ENCODE measurements at regions not wholly inside any gene's neighbourhood (a gene's known extent, or its start where the extent isn't known, plus 50 kb on each side); places are given as distances from the start of the nearest gene placed in this dataset.

- peaks cover 13% of the 10 kb centered on the region for H3K27me3 Mint-ChIP-seq
- H3K36me3 Mint-ChIP-seq (ENCODE audit: low read depth), result no peaks in the 10 kb centered on the region
- CTCF ChIA-PET, result interaction anchor here (1.4 kb wide), 1 partner anchor 182 kb away, joined by 5 read pairs; no protein-coding TSS in a partner anchor
Observed at GRCh38 chr6:43896329-43897255, 126.6 kb downstream of the VEGFA start.

GRCh38 chr6:43895656-43896328 is 125.8 kb downstream of the VEGFA start:
- Mint-ChIP-seq H3K36me3 (ENCODE audit: low read depth) (no peaks in the 10 kb centered on the region), H3K27me3 (peaks cover 18% of the 10 kb centered on the region), H3K9me3 (no peaks in the 10 kb centered on the region), H3K4me3 (no peak overlapping the region), H3K27ac (no peak overlapping the region), H3K4me1 (no peaks in the 10 kb centered on the region)
- ChIA-PET CTCF (interaction anchor here (1.4 kb wide), 1 partner anchor 183 kb away, joined by 5 read pairs; no protein-coding TSS in a partner anchor), POLR2A (no interaction called here)
- no peak for DNase-seq

More at GRCh38 chr6:43896329-43897255, 126.6 kb downstream of the VEGFA start:
- Mint-ChIP-seq H3K4me3 (no peak overlapping the region), H3K9me3 (no peaks in the 10 kb centered on the region), H3K27ac (no peak overlapping the region), H3K4me1 (no peaks in the 10 kb centered on the region)
- POLR2A ChIA-PET, result no interaction called here
- DNase-seq, result no peak

- CTCF ChIA-PET, result no interaction called here
- Mint-ChIP-seq H3K9me3 (no peaks in the 10 kb centered on the region), H3K4me3 (no peak overlapping the region), H3K27ac (no peak overlapping the region), H3K4me1 (no peaks in the 10 kb centered on the region), H3K36me3 (ENCODE audit: low read depth) (no peaks in the 10 kb centered on the region), H3K27me3 (peaks cover 27% of the 10 kb centered on the region)
- POLR2A ChIA-PET, result no interaction called here
- DNase-seq, result no peak
Observed at GRCh38 chr6:43893073-43893472, 123.1 kb downstream of the VEGFA start.

GRCh38 chr6:43891072-43891870 is 121.3 kb downstream of the VEGFA start:
- no peak for DNase-seq
- Mint-ChIP-seq H3K36me3 (ENCODE audit: low read depth) (no peaks in the 10 kb centered on the region), H3K27me3 (peaks cover 24% of the 10 kb centered on the region), H3K4me3 (no peak overlapping the region), H3K27ac (no peak overlapping the region), H3K4me1 (no peaks in the 10 kb centered on the region), H3K9me3 (no peaks in the 10 kb centered on the region)
- CTCF ChIA-PET, result no interaction called here
- POLR2A ChIA-PET, result no interaction called here

- H3K27ac Mint-ChIP-seq, result no peak overlapping the region
- no peak for DNase-seq
- H3K36me3 Mint-ChIP-seq (ENCODE audit: low read depth), result no peaks in the 10 kb centered on the region
- ChIA-PET POLR2A (no interaction called here), CTCF (no interaction called here)
- no peaks in the 10 kb centered on the region for H3K4me1 Mint-ChIP-seq
- no peaks in the 10 kb centered on the region for H3K9me3 Mint-ChIP-seq
- H3K27me3 Mint-ChIP-seq, result peaks cover 24% of the 10 kb centered on the region
- H3K4me3 Mint-ChIP-seq, result no peak overlapping the region
Observed at GRCh38 chr6:43890197-43891062, 120.4 kb downstream of the VEGFA start.

- H3K4me3 Mint-ChIP-seq, result no peak overlapping the region
- no peaks in the 10 kb centered on the region for H3K4me1 Mint-ChIP-seq
- DNase-seq, result no peak
- H3K36me3 Mint-ChIP-seq (ENCODE audit: low read depth), result no peaks in the 10 kb centered on the region
- CTCF ChIA-PET, result no interaction called here
- POLR2A ChIA-PET, result no interaction called here
- H3K27me3 Mint-ChIP-seq, result peaks cover 22% of the 10 kb centered on the region
- no peaks in the 10 kb centered on the region for H3K9me3 Mint-ChIP-seq
- H3K27ac Mint-ChIP-seq, result no peak overlapping the region
Observed at GRCh38 chr6:43887906-43888683, 118.1 kb downstream of the VEGFA start.

GRCh38 chr6:43887340-43887858 is 117.4 kb downstream of the VEGFA start:
- Mint-ChIP-seq H3K27ac (no peak overlapping the region), H3K4me3 (no peak overlapping the region), H3K36me3 (ENCODE audit: low read depth) (no peaks in the 10 kb centered on the region), H3K4me1 (no peaks in the 10 kb centered on the region), H3K27me3 (peaks cover 19% of the 10 kb centered on the region), H3K9me3 (no peaks in the 10 kb centered on the region)
- CTCF ChIA-PET, result no interaction called here
- POLR2A ChIA-PET, result no interaction called here
- no peak for DNase-seq

GRCh38 chr6:43886717-43887339 is 116.8 kb downstream of the VEGFA start:
- H3K27me3 Mint-ChIP-seq, result peaks cover 16% of the 10 kb centered on the region
- H3K36me3 Mint-ChIP-seq (ENCODE audit: low read depth), result no peaks in the 10 kb centered on the region
- H3K27ac Mint-ChIP-seq, result no peak overlapping the region
- ChIA-PET POLR2A (no interaction called here), CTCF (no interaction called here)
- no peaks in the 10 kb centered on the region for H3K9me3 Mint-ChIP-seq
- no peak for DNase-seq
- no peaks in the 10 kb centered on the region for H3K4me1 Mint-ChIP-seq
- H3K4me3 Mint-ChIP-seq, result no peak overlapping the region

GRCh38 chr6:43886067-43886461 is 116.1 kb downstream of the VEGFA start:
- Mint-ChIP-seq H3K4me3 (no peak overlapping the region), H3K4me1 (no peaks in the 10 kb centered on the region)
- CTCF ChIA-PET, result no interaction called here

GRCh38 chr6:43885399-43886066 is 115.5 kb downstream of the VEGFA start:
- POLR2A ChIA-PET, result no interaction called here
- no peaks in the 10 kb centered on the region for H3K4me1 Mint-ChIP-seq

More at GRCh38 chr6:43886067-43886461, 116.1 kb downstream of the VEGFA start:
- Mint-ChIP-seq H3K9me3 (no peaks in the 10 kb centered on the region), H3K36me3 (ENCODE audit: low read depth) (no peaks in the 10 kb centered on the region), H3K27me3 (peaks cover 11% of the 10 kb centered on the region), H3K27ac (no peak overlapping the region)
- POLR2A ChIA-PET, result no interaction called here
- no peak for DNase-seq

GRCh38 chr6:43884652-43885022 is 114.6 kb downstream of the VEGFA start:
- Mint-ChIP-seq H3K36me3 (ENCODE audit: low read depth) (no peaks in the 10 kb centered on the region), H3K27me3 (peaks cover 2% of the 10 kb centered on the region), H3K9me3 (no peaks in the 10 kb centered on the region), H3K4me3 (no peak overlapping the region), H3K27ac (no peak overlapping the region), H3K4me1 (no peaks in the 10 kb centered on the region)
- POLR2A ChIA-PET, result no interaction called here
- no peak for DNase-seq
- CTCF ChIA-PET, result no interaction called here

More at GRCh38 chr6:43885399-43886066, 115.5 kb downstream of the VEGFA start:
- no peak for DNase-seq
- CTCF ChIA-PET, result no interaction called here
- Mint-ChIP-seq H3K4me3 (no peak overlapping the region), H3K9me3 (no peaks in the 10 kb centered on the region), H3K36me3 (ENCODE audit: low read depth) (no peaks in the 10 kb centered on the region), H3K27me3 (peaks cover 8% of the 10 kb centered on the region), H3K27ac (no peak overlapping the region)

All from activated CD4-positive, alpha-beta memory T cell treated with anti-CD3 and anti-CD28 coated beads, Interleukin-2, amount 10 ng/mL, durations not matched to agents 7 days and 5 days (primary cell).